IPS-20b (cell line): ENCODE measurements at regions not wholly inside any gene's neighbourhood (a gene's known extent, or its start where the extent isn't known, plus 50 kb on each side); places are given as distances from the start of the nearest gene placed in this dataset.

ENCODE experiments used
- H3K27ac ChIP-seq: one replicate; pipeline ENCODE4 v1.5.1; 2013; ENCODE audit warnings: low read length
- H3K27me3 ChIP-seq: 2 replicates; pipeline ENCODE4 v1.6.1; 2013; ENCODE audit warnings: mild to moderate bottlenecking, low read length, inconsistent platforms; ENCODE audit not compliant: insufficient read depth
- H3K36me3 ChIP-seq: 2 replicates; pipeline ENCODE4 v1.6.1; 2013; ENCODE audit warnings: low read depth, mild to moderate bottlenecking, inconsistent platforms, low read length, moderate library complexity; ENCODE audit not compliant: insufficient read depth
- H3K4me1 ChIP-seq: 2 replicates; pipeline ENCODE4 v1.6.1; 2013; ENCODE audit warnings: mild to moderate bottlenecking, control low read depth, inconsistent platforms, low read length, moderate library complexity; ENCODE audit not compliant: insufficient read depth
- H3K4me3 ChIP-seq: 2 replicates; pipeline ENCODE4 v1.5.1; 2013; ENCODE audit warnings: mild to moderate bottlenecking, low read length, inconsistent platforms
- H3K9ac ChIP-seq: 2 replicates; pipeline ENCODE4 v1.6.1; 2013; ENCODE audit warnings: low read depth, mild to moderate bottlenecking, inconsistent platforms, low read length, moderate library complexity
- H3K9me3 ChIP-seq: 2 replicates; pipeline ENCODE4 v1.6.1; 2013; ENCODE audit warnings: mild to moderate bottlenecking, low read depth, low read length, inconsistent platforms; ENCODE audit not compliant: insufficient read depth

DNA sequence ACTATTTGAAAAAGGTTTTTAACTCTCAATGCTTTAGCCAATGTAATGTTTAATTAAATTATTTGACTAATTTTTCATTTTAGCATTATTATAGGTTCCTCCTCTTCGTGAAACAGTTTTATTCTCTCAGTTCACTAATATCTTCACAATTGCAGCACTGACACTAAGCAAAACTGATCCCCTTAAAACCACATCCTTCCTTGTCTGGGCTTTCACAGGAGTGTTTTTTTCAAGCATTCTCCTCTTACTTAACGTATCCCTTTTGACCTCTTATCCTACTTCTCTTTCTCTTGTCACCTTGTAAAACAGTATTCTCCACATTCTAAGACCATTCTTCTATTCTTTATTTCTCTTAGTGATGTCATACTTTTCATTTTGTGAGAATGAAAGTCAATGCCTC, 112.8 kb downstream of the DSC3 start:
- Histone ChIP-seq H3K4me3 (no peak overlapping the region), H3K27me3 (no peaks in the 10 kb centered on the region), H3K9me3 (no peaks in the 10 kb centered on the region), H3K9ac (no peak overlapping the region), H3K36me3 (no peaks in the 10 kb centered on the region), H3K4me1 (no peaks in the 10 kb centered on the region), H3K27ac (no peak overlapping the region)

DNA sequence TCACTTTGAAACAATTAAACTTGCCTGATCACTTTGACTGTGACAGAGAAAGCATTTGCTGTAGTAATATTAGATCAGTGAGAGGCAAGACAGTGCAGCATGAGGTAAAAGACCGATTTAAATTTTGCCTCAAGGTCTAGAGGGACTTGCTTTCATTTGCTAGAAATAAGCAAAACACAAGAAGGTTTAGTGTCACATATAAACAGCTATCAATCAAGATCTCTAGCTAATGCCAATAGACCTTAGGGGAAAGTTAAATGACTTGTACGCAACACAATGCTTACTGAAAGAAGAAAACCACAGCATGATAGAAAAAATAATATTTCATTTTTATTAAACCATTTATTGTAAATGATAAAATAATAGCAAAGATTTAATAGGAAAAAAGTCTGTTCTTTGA, 113.5 kb downstream of the DSC3 start:
- no peaks in the 10 kb centered on the region for H3K9me3 ChIP-seq
- no peaks in the 10 kb centered on the region for H3K36me3 ChIP-seq
- H3K4me1 ChIP-seq, result no peaks in the 10 kb centered on the region
- no peak overlapping the region for H3K27ac ChIP-seq
- no peaks in the 10 kb centered on the region for H3K27me3 ChIP-seq
- no peak overlapping the region for H3K9ac ChIP-seq
- H3K4me3 ChIP-seq, result no peak overlapping the region

DNA sequence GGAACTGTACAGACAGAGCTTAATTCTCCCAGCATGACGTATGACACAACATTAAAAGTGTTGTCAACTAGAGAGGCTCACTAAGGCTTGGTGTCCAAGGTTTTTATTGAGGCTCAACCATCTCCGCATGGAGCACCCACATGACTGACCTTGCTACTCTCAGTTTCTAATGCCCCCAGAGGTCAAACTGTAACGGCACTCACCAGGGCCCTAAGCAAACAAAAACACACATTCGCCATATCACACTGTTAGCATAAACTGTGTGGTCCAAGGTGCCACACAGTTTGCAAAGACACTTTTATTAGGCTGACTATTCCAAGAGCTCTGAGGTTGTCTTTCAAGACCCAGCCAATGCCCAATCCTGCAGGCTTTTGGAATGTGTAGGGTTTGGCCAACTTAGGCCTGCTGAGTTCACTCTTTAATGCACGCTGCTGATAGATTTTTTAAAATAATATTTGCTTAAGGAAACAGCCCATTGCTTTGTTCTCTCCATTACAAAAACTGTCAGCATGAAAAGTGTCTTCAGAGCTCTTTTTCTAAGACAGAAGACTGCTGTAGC, 114.9 kb downstream of the DSC3 start:
- no peak overlapping the region for H3K9ac ChIP-seq
- no peaks in the 10 kb centered on the region for H3K4me1 ChIP-seq
- no peak overlapping the region for H3K27ac ChIP-seq

DNA sequence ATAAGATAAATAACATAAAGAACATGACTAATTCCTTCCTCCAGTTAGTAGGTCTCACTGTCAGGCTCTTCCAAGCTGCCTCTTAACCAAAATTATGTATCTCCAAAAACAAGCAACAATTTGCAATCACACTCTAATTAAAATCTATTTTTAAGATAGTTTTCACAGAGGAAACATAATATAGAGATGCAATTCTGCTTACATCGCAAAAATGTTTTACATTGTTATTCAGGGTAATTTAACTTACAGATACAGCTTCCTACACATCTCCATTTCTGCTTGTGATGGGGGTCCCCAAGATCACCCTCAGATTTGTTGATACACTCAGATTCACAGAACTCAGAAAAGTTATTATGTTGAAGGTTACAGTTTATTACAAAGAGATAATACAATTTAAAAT, 115.5 kb downstream of the DSC3 start:
- Histone ChIP-seq H3K27me3 (no peaks in the 10 kb centered on the region), H3K9ac (no peak overlapping the region), H3K4me3 (no peak overlapping the region), H3K4me1 (no peaks in the 10 kb centered on the region), H3K9me3 (no peaks in the 10 kb centered on the region), H3K36me3 (no peaks in the 10 kb centered on the region), H3K27ac (no peak overlapping the region)

More for the DNA sequence above, 114.9 kb downstream of the DSC3 start:
- no peaks in the 10 kb centered on the region for H3K36me3 ChIP-seq
- H3K27me3 ChIP-seq, result no peaks in the 10 kb centered on the region
- no peaks in the 10 kb centered on the region for H3K9me3 ChIP-seq
- H3K4me3 ChIP-seq, result no peak overlapping the region

DNA sequence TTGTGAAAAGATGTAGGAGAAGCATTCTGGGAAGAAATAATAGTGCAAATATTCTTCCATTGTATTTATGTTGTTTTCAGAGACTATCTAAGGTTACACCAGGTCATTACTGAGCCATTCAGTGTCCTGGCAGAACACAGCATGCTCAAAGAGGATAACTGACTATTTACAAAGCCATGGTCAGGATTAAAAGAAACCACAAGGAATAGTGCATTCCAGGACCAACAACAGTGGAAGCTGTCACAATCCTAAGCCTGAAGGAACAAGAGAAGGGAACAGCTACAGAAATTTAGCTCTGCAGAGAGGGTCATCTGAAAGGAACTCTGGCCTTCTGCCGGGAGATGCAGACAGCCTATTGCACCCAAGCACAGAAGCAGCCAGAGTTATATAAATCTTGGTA, 116.7 kb downstream of the DSC3 start:
- H3K9ac ChIP-seq, result no peak overlapping the region
- no peaks in the 10 kb centered on the region for H3K27me3 ChIP-seq
- no peak overlapping the region for H3K27ac ChIP-seq
- H3K4me3 ChIP-seq, result no peak overlapping the region
- H3K9me3 ChIP-seq, result no peaks in the 10 kb centered on the region
- no peaks in the 10 kb centered on the region for H3K36me3 ChIP-seq
- no peaks in the 10 kb centered on the region for H3K4me1 ChIP-seq

DNA sequence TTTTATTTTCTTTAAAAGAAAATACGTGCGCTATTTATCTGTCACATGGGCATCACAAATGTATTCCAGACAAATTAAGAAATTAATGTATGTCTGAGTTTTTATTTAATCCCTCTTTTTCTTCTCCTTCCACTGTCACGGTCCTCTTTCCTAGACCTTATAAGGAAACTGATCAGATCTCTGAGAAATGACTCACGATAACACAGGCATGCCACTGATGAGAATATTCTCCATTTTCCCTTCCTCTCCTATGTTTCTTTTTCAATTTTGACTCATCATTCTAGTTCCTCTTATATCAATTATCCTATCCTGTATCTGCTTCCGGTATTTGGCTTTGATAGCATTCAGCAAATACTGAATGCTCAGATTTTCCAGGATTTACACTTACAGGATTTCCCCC, 121.8 kb downstream of the DSC3 start:
- no peaks in the 10 kb centered on the region for H3K9me3 ChIP-seq
- H3K4me1 ChIP-seq, result no peaks in the 10 kb centered on the region
- H3K9ac ChIP-seq, result no peak overlapping the region

DNA sequence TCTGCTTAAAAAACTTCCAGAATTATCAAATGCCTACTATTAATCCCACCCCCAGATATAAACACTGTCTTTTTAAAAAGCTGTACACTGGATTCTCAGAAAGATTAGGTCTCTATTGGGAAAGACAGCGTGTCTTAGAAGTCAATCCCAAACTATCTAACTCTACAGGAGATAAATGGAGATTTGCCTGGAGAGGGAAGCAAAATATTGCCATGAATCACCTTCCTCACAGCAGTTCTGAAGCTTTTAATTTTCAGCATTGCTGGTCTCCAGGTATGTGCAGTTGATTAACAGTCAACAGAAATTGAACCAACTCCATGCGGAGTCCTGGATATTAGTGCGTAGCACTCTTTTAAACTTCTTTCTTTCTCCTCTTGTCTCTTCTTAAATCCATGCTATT, 122.2 kb downstream of the DSC3 start:
- Histone ChIP-seq H3K4me3 (no peak overlapping the region), H3K9ac (no peak overlapping the region), H3K4me1 (no peaks in the 10 kb centered on the region), H3K9me3 (no peaks in the 10 kb centered on the region), H3K27ac (no peak overlapping the region), H3K36me3 (no peaks in the 10 kb centered on the region), H3K27me3 (no peaks in the 10 kb centered on the region)

More for the DNA sequence above, 121.8 kb downstream of the DSC3 start:
- Histone ChIP-seq H3K4me3 (no peak overlapping the region), H3K27me3 (no peaks in the 10 kb centered on the region), H3K27ac (no peak overlapping the region), H3K36me3 (no peaks in the 10 kb centered on the region)

DNA sequence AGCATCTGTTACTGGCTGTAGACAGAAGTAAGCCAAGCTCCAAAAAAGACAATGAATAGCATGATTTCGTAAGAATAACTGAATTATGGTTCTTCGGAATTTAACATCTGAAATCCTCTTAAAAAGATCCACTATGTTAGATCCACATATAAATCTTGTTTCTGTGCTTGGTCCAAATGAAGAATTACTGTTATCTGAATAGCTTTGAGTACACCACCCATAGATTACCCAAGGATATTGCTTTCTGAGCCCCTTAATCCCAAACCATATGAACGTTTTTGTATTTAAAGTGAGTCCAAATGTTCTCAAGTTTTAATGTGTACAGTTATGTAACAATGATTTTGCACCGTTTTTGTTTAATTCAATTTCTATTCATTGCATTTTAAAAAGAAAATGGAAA, 124.9 kb downstream of the DSC3 start:
- no peak overlapping the region for H3K27ac ChIP-seq
- no peaks in the 10 kb centered on the region for H3K9me3 ChIP-seq
- H3K4me3 ChIP-seq, result no peak overlapping the region

DNA sequence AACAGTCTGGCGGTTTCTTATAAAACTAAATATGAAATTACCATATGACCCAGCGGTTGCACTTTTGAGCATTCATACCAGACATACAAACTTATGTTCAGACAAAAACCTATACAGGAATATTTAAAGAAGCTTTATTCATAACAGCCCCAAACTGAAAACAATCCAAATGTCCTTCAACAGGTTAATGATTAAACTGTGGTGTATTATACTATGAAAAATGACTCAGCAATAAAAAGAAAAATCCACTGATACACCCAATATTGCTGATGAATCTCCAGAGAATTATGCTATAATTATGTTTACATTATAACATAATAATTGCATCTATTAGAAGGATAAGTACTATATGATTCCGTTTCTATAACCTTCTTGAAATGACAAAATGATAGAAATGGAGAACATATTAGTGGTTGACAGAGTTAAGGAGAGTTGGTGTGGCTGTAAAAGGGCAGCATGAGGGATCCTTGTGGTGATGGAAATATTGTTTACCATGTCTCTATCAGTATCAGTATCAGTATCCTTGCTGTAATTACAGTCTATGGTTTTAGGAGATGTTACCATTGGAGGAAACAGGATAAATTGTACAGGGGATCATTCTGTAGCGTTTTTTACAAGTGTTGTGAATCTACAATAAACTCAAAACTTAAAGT, 127.1 kb downstream of the DSC3 start:
- no peaks in the 10 kb centered on the region for H3K36me3 ChIP-seq
- H3K27ac ChIP-seq, result no peak overlapping the region
- H3K9me3 ChIP-seq, result no peaks in the 10 kb centered on the region
- no peak overlapping the region for H3K9ac ChIP-seq
- H3K4me3 ChIP-seq, result no peak overlapping the region
- H3K27me3 ChIP-seq, result no peaks in the 10 kb centered on the region
- no peaks in the 10 kb centered on the region for H3K4me1 ChIP-seq

More for the DNA sequence above, 124.9 kb downstream of the DSC3 start:
- Histone ChIP-seq H3K27me3 (no peaks in the 10 kb centered on the region), H3K36me3 (no peaks in the 10 kb centered on the region), H3K9ac (no peak overlapping the region), H3K4me1 (no peaks in the 10 kb centered on the region)

DNA sequence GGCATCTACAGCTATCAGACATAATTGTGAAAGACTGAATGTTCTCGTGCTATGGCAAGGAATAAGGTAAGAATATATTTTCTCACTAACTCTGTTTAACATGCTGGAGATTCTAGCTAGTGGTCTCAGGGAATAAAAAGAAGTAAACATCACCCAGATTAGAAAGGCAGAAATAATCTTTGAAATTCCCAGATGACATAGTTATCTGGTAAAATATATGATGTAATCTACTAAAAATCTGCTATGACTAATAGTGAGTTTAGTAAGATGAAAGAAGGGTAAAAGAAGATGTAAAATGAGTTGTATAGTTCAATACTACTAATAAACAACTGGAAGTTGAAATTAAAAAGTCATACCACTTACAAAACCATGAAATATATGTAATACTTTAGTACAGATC, 134.2 kb downstream of the DSC3 start:
- H3K27ac ChIP-seq, result no peak overlapping the region
- no peak overlapping the region for H3K4me3 ChIP-seq
- no peaks in the 10 kb centered on the region for H3K27me3 ChIP-seq
- no peak overlapping the region for H3K9ac ChIP-seq
- no peaks in the 10 kb centered on the region for H3K9me3 ChIP-seq
- H3K4me1 ChIP-seq, result no peaks in the 10 kb centered on the region
- H3K36me3 ChIP-seq, result no peaks in the 10 kb centered on the region

DNA sequence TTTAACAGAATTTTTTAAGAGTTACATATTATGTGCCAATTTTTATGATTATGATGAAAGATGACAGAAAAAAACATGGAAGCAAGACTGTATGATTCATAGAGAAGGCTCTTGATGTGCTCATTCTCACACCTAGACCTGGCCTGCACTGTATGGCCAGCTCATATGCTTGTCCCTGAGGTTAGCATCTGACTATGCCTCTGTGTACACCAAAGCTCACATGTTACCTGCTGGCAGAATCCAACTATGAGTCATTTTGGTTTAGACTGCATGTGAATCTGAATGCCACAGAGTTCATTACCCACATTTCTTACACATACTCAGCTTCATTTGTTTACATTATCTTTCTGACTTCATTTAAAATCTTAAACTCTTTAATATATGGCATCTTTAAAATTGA, 139.0 kb downstream of the DSC3 start:
- Histone ChIP-seq H3K27me3 (no peaks in the 10 kb centered on the region), H3K27ac (no peak overlapping the region), H3K9ac (no peak overlapping the region), H3K4me3 (no peak overlapping the region), H3K9me3 (no peaks in the 10 kb centered on the region), H3K36me3 (no peaks in the 10 kb centered on the region), H3K4me1 (peaks cover 7% of the 10 kb centered on the region; the same call in 1 of the 2 replicates)

DNA sequence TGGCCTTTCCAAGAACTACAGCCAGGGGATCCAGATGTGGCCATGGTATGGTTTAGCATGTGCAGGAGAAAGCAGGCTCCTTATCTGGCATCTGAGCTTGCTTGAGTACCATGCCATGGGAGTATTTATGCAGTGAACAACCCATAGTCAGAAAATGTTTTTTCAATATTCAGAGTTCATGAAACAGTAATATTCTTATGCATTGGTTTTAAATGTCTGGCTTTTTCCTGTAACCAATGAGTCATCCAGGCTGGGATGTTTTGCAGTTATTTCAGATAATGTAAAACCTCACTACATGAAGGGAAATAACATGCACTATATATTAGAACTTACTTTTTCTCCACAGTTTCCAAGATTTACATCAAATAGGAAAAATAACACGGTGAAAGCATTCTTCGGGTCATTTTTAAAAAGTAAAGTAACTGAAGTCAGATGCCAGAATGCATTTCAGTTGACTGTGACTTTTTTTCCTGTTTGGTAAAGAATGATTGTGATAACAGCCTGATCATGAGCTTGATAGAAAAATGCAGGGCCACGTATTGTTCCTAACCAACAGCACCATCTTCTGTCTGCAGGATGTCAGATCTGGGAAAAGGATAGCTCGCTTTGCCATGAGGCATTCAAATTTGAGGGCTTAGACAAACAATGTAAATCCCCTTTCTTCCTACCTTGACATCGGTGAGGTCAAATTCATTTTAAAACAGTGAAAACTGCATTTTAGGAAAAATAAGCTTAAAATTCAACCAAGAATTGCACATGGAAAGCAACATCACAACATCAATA, 152.8 kb downstream of the DSC3 start:
- no peaks in the 10 kb centered on the region for H3K36me3 ChIP-seq
- no peak overlapping the region for H3K27ac ChIP-seq
- no peak overlapping the region for H3K9ac ChIP-seq
- no peak overlapping the region for H3K4me3 ChIP-seq
- H3K4me1 ChIP-seq, result peaks cover 12% of the 10 kb centered on the region; the same call in 1 of the 2 replicates
- H3K27me3 ChIP-seq, result no peaks in the 10 kb centered on the region
- no peaks in the 10 kb centered on the region for H3K9me3 ChIP-seq
